GM23338 (cell line): ENCODE measurements at regions not wholly inside any gene's neighbourhood (a gene's known extent, or its start where the extent isn't known, plus 50 kb on each side); places are given as distances from the start of the nearest gene placed in this dataset.

Source experiments
- ATAC-seq: fragments of 200-7000 bp; cut with Tn5 transposase; 3 replicates; pipeline ENCODE4 v1.9.1; 2020
- DNase-seq: peaks from one replicate; pipeline ENCODE4 v3.0.0-alpha.2; 2015; ENCODE audit warnings: low spot score
- H2AFZ ChIP-seq: fragments of 200-600 bp; sonication (generic); 2 replicates; pipeline ENCODE4 v1.8.0; 2016; ENCODE audit warnings: antibody characterized with exemption, mild to moderate bottlenecking, moderate library complexity
- H3F3A ChIP-seq: fragments of 200-600 bp; sonication (generic); replicated peaks from 2 replicates; pipeline ENCODE4 v1.8.0; 2017; ENCODE audit warnings: antibody characterized with exemption, mixed run types, low read depth
- H3K27ac ChIP-seq: fragments of 200-600 bp; sonication (generic); 2 replicates; pipeline ENCODE4 v1.6.1; 2016; ENCODE audit warnings: low read depth
- H3K27me3 ChIP-seq: fragments of 200-600 bp; sonication (generic); 2 replicates; pipeline ENCODE4 v1.8.0; 2016; ENCODE audit warnings: mild to moderate bottlenecking, mixed run types, moderate library complexity; ENCODE audit not compliant: insufficient read depth
- H3K36me3 ChIP-seq: fragments of 200-600 bp; sonication (generic); 2 replicates; pipeline ENCODE4 v1.8.0; 2016; ENCODE audit warnings: mild to moderate bottlenecking; ENCODE audit not compliant: insufficient read depth
- H3K4me1 ChIP-seq: fragments of 200-600 bp; sonication (generic); 2 replicates; pipeline ENCODE4 v1.8.0; 2016; ENCODE audit warnings: mild to moderate bottlenecking, moderate library complexity; ENCODE audit not compliant: insufficient read depth
- H3K4me2 ChIP-seq: fragments of 200-600 bp; sonication (generic); 2 replicates; pipeline ENCODE4 v1.7.1; 2017; ENCODE audit warnings: mixed run types
- H3K4me3 ChIP-seq: fragments of 200-600 bp; sonication (generic); 2 replicates; pipeline ENCODE4 v1.6.1; 2016; ENCODE audit warnings: mixed run types
- H3K79me2 ChIP-seq: fragments of 200-600 bp; sonication (generic); replicated peaks from 2 replicates; pipeline ENCODE4 v1.8.0; 2017; ENCODE audit warnings: mild to moderate bottlenecking; ENCODE audit not compliant: insufficient read depth
- H3K9me2 ChIP-seq: fragments of 200-600 bp; sonication (generic); 2 replicates; pipeline ENCODE4 v1.8.0; 2017; ENCODE audit not compliant: insufficient read depth
- H4K20me1 ChIP-seq: fragments of 200-600 bp; sonication (generic); replicated peaks from 2 replicates; pipeline ENCODE4 v1.8.0; 2017; ENCODE audit warnings: mild to moderate bottlenecking; ENCODE audit not compliant: insufficient read depth
- H3K27ac Mint-ChIP-seq: 2 replicates; pipeline ENCODE4 v1.8.0; 2020; ENCODE audit warnings: inconsistent platforms, mild to moderate bottlenecking, moderate library complexity, mixed read lengths
- H3K27me3 Mint-ChIP-seq: 3 replicates; pipeline ENCODE4 v1.8.0; 2022; ENCODE audit warnings: low read depth, mild to moderate bottlenecking, moderate library complexity, mixed read lengths, inconsistent platforms; ENCODE audit not compliant: insufficient read depth, poor library complexity
- H3K36me3 Mint-ChIP-seq: 3 replicates; pipeline ENCODE4 v1.8.0; 2021; ENCODE audit warnings: low read depth, mild to moderate bottlenecking, inconsistent platforms, moderate library complexity, mixed read lengths
- H3K4me1 Mint-ChIP-seq: 3 replicates; pipeline ENCODE4 v1.8.0; 2020; ENCODE audit warnings: mild to moderate bottlenecking, inconsistent platforms, mixed read lengths
- H3K4me3 Mint-ChIP-seq: 3 replicates; pipeline ENCODE4 v1.8.0; 2021; ENCODE audit warnings: moderate library complexity, mild to moderate bottlenecking, inconsistent platforms, mixed read lengths
- H3K9me3 Mint-ChIP-seq: 3 replicates; pipeline ENCODE4 v1.8.0; 2020; ENCODE audit warnings: moderate library complexity, mild to moderate bottlenecking, inconsistent platforms, mixed read lengths
- CREB1 ChIP-seq: fragments of 250-450 bp; sonication (Bioruptor Pico); IDR thresholded peaks from 2 replicates; pipeline ENCODE4 v1.5.0; 2020; ENCODE audit warnings: low read depth, mild to moderate bottlenecking, moderate library complexity
- EZH2 ChIP-seq: fragments of 200-600 bp; sonication (generic); IDR thresholded peaks from one replicate; pipeline ENCODE4 v1.8.0; 2017; ENCODE audit warnings: antibody characterized with exemption, mild to moderate bottlenecking, low read depth; ENCODE audit not compliant: unreplicated experiment
- EZH2phosphoT487 ChIP-seq: fragments of 200-600 bp; sonication (generic); IDR thresholded peaks from one replicate; pipeline ENCODE4 v1.8.1; 2018; ENCODE audit warnings: antibody characterized with exemption; ENCODE audit not compliant: unreplicated experiment
- JUNB ChIP-seq: IDR thresholded peaks from one replicate; pipeline ENCODE4 v1.6.1; 2016; ENCODE audit warnings: antibody characterized with exemption; ENCODE audit not compliant: unreplicated experiment
- NANOG ChIP-seq: IDR thresholded peaks from 2 replicates; pipeline ENCODE4 v1.6.1; 2016; ENCODE audit warnings: antibody characterized with exemption, borderline replicate concordance
- POLR2AphosphoS5 ChIP-seq: IDR thresholded peaks from 2 replicates; pipeline ENCODE4 v1.6.1; 2016; ENCODE audit warnings: antibody characterized with exemption, low read depth
- STAT1 ChIP-seq: IDR thresholded peaks from one replicate; pipeline ENCODE4 v1.6.1; 2016; ENCODE audit warnings: antibody characterized with exemption; ENCODE audit not compliant: unreplicated experiment
- ZNF114 ChIP-seq: fragments of 250-450 bp; sonication (Bioruptor Pico); IDR thresholded peaks from 2 replicates; pipeline ENCODE4 v1.5.0; 2020; ENCODE audit warnings: mild to moderate bottlenecking, moderate library complexity
- ZNF331 ChIP-seq: fragments of 250-450 bp; sonication (Bioruptor Pico); IDR thresholded peaks from 2 replicates; pipeline ENCODE4 v1.5.0; 2020; ENCODE audit warnings: low read depth, mild to moderate bottlenecking, moderate library complexity
- TF ChIP-seq, protein P1 (sequence below): IDR thresholded peaks from one replicate; pipeline ENCODE4 v1.6.1; 2018; ENCODE audit warnings: antibody characterized with exemption; ENCODE audit not compliant: unreplicated experiment
- TF ChIP-seq, protein P2 (sequence below), 2 experiments: fragments of 200-600 bp in 1 of 2; sonication (generic) in 1 of 2; conservative IDR thresholded peaks; 2 replicates each; pipeline versions ENCODE4 v1.5.1 to v1.6.1; 2016 to 2017; ENCODE audit warnings: antibody characterized with exemption in 2 of 2, low read depth in 2 of 2, mild to moderate bottlenecking in 2 of 2, moderate library complexity in 1 of 2
- TF ChIP-seq, protein P3 (sequence below): fragments of 250-450 bp; sonication (Bioruptor Pico); IDR thresholded peaks from 2 replicates; pipeline ENCODE4 v1.5.0; 2020; ENCODE audit warnings: mild to moderate bottlenecking, moderate library complexity
- TF ChIP-seq, protein P4 (sequence below): IDR thresholded peaks from 2 replicates; pipeline ENCODE4 v1.6.1; 2016; ENCODE audit warnings: antibody characterized with exemption

DNA sequence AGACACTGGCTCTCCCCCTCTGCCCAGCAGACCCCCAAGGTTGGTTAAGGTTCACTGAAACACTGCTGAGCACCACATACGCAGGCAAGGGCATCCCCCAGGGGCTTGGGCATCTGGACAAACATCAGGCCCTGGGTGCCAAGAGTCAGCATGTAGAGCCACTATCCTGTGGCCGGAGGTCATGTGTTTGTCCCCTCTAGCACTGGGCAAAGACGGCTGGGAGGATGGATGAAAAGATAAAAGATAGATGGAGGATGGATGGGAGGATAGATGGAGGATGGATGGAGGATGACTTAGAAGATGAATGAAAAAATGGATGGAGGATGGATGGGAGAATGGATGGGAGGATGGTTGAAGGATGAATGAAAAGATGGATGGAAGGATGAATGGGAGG, 216.8 kb upstream of the IER5L start:
- H3K27ac Mint-ChIP-seq: no peak overlapping the region
- Histone ChIP-seq H2AFZ (no peak overlapping the region), H3K4me2 (no peak overlapping the region), H4K20me1 (no peaks in the 10 kb centered on the region), H3K4me3 (no peak overlapping the region), H3K27me3 (no peaks in the 10 kb centered on the region), H3F3A (no peaks in the 10 kb centered on the region), H3K36me3 (no peaks in the 10 kb centered on the region), H3K9me2 (peaks cover 15% of the 10 kb centered on the region; the same call in 1 of the 2 replicates), H3K27ac (no peak overlapping the region), H3K79me2 (no peaks in the 10 kb centered on the region), H3K4me1 (no peaks in the 10 kb centered on the region)
- no peak for ATAC-seq
- no peaks in the 10 kb centered on the region for H3K9me3 Mint-ChIP-seq
- DNase-seq: no peak
- H3K4me1 Mint-ChIP-seq: peaks cover 15% of the 10 kb centered on the region
- peaks cover 6% of the 10 kb centered on the region for H3K27me3 Mint-ChIP-seq
- H3K36me3 Mint-ChIP-seq: no peaks in the 10 kb centered on the region
- no peak for TF ChIP-seq POLR2AphosphoS5
- no peak for TF ChIP-seq ZNF331 (CRISPR knock-in tag)
- TF ChIP-seq EZH2: no peak
- no peak for TF ChIP-seq EZH2phosphoT487
- TF ChIP-seq, protein P1, sequence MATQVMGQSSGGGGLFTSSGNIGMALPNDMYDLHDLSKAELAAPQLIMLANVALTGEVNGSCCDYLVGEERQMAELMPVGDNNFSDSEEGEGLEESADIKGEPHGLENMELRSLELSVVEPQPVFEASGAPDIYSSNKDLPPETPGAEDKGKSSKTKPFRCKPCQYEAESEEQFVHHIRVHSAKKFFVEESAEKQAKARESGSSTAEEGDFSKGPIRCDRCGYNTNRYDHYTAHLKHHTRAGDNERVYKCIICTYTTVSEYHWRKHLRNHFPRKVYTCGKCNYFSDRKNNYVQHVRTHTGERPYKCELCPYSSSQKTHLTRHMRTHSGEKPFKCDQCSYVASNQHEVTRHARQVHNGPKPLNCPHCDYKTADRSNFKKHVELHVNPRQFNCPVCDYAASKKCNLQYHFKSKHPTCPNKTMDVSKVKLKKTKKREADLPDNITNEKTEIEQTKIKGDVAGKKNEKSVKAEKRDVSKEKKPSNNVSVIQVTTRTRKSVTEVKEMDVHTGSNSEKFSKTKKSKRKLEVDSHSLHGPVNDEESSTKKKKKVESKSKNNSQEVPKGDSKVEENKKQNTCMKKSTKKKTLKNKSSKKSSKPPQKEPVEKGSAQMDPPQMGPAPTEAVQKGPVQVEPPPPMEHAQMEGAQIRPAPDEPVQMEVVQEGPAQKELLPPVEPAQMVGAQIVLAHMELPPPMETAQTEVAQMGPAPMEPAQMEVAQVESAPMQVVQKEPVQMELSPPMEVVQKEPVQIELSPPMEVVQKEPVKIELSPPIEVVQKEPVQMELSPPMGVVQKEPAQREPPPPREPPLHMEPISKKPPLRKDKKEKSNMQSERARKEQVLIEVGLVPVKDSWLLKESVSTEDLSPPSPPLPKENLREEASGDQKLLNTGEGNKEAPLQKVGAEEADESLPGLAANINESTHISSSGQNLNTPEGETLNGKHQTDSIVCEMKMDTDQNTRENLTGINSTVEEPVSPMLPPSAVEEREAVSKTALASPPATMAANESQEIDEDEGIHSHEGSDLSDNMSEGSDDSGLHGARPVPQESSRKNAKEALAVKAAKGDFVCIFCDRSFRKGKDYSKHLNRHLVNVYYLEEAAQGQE: no peak
- TF ChIP-seq CREB1: no peak
- TF ChIP-seq ZNF114 (CRISPR knock-in tag): no peak
- TF ChIP-seq, protein P2, sequence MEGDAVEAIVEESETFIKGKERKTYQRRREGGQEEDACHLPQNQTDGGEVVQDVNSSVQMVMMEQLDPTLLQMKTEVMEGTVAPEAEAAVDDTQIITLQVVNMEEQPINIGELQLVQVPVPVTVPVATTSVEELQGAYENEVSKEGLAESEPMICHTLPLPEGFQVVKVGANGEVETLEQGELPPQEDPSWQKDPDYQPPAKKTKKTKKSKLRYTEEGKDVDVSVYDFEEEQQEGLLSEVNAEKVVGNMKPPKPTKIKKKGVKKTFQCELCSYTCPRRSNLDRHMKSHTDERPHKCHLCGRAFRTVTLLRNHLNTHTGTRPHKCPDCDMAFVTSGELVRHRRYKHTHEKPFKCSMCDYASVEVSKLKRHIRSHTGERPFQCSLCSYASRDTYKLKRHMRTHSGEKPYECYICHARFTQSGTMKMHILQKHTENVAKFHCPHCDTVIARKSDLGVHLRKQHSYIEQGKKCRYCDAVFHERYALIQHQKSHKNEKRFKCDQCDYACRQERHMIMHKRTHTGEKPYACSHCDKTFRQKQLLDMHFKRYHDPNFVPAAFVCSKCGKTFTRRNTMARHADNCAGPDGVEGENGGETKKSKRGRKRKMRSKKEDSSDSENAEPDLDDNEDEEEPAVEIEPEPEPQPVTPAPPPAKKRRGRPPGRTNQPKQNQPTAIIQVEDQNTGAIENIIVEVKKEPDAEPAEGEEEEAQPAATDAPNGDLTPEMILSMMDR (conservative IDR thresholded peaks at IDR 0.05; ENCODE audit: low read depth in 2 of 2): no peak
- no peak for TF ChIP-seq JUNB
- TF ChIP-seq, protein P3, sequence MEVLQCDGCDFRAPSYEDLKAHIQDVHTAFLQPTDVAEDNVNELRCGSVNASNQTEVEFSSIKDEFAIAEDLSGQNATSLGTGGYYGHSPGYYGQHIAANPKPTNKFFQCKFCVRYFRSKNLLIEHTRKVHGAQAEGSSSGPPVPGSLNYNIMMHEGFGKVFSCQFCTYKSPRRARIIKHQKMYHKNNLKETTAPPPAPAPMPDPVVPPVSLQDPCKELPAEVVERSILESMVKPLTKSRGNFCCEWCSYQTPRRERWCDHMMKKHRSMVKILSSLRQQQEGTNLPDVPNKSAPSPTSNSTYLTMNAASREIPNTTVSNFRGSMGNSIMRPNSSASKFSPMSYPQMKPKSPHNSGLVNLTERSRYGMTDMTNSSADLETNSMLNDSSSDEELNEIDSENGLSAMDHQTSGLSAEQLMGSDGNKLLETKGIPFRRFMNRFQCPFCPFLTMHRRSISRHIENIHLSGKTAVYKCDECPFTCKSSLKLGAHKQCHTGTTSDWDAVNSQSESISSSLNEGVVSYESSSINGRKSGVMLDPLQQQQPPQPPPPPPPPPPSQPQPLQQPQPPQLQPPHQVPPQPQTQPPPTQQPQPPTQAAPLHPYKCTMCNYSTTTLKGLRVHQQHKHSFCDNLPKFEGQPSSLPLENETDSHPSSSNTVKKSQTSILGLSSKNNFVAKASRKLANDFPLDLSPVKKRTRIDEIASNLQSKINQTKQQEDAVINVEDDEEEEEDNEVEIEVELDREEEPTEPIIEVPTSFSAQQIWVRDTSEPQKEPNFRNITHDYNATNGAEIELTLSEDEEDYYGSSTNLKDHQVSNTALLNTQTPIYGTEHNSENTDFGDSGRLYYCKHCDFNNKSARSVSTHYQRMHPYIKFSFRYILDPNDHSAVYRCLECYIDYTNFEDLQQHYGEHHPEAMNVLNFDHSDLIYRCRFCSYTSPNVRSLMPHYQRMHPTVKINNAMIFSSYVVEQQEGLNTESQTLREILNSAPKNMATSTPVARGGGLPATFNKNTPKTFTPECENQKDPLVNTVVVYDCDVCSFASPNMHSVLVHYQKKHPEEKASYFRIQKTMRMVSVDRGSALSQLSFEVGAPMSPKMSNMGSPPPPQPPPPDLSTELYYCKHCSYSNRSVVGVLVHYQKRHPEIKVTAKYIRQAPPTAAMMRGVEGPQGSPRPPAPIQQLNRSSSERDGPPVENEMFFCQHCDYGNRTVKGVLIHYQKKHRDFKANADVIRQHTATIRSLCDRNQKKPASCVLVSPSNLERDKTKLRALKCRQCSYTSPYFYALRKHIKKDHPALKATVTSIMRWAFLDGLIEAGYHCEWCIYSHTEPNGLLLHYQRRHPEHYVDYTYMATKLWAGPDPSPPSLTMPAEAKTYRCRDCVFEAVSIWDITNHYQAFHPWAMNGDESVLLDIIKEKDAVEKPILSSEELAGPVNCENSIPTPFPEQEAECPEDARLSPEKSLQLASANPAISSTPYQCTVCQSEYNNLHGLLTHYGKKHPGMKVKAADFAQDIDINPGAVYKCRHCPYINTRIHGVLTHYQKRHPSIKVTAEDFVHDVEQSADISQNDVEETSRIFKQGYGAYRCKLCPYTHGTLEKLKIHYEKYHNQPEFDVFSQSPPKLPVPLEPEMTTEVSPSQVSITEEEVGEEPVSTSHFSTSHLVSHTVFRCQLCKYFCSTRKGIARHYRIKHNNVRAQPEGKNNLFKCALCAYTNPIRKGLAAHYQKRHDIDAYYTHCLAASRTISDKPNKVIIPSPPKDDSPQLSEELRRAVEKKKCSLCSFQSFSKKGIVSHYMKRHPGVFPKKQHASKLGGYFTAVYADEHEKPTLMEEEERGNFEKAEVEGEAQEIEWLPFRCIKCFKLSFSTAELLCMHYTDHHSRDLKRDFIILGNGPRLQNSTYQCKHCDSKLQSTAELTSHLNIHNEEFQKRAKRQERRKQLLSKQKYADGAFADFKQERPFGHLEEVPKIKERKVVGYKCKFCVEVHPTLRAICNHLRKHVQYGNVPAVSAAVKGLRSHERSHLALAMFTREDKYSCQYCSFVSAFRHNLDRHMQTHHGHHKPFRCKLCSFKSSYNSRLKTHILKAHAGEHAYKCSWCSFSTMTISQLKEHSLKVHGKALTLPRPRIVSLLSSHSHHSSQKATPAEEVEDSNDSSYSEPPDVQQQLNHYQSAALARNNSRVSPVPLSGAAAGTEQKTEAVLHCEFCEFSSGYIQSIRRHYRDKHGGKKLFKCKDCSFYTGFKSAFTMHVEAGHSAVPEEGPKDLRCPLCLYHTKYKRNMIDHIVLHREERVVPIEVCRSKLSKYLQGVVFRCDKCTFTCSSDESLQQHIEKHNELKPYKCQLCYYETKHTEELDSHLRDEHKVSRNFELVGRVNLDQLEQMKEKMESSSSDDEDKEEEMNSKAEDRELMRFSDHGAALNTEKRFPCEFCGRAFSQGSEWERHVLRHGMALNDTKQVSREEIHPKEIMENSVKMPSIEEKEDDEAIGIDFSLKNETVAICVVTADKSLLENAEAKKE (CRISPR knock-in tag): no peak
- no peak for TF ChIP-seq NANOG
- TF ChIP-seq, protein P4, sequence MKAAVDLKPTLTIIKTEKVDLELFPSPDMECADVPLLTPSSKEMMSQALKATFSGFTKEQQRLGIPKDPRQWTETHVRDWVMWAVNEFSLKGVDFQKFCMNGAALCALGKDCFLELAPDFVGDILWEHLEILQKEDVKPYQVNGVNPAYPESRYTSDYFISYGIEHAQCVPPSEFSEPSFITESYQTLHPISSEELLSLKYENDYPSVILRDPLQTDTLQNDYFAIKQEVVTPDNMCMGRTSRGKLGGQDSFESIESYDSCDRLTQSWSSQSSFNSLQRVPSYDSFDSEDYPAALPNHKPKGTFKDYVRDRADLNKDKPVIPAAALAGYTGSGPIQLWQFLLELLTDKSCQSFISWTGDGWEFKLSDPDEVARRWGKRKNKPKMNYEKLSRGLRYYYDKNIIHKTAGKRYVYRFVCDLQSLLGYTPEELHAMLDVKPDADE: no peak
- TF ChIP-seq STAT1: no peak
- H3K4me3 Mint-ChIP-seq: no peak overlapping the region
